H1 (cell line): ENCODE measurements at regions not wholly inside any gene's neighbourhood (a gene's known extent, or its start where the extent isn't known, plus 50 kb on each side); places are given as distances from the start of the nearest gene placed in this dataset.

Source experiments
- CTCF ChIA-PET: fragments of 300-600 bp; sonication (Branson Sonifier 250); formaldehyde crosslinking; loops from one replicate; lab custom pipeline; 2021; ENCODE audit not compliant: partially characterized antibody; lab: Charles Lee
- POLR2A ChIA-PET: fragments of 300-600 bp; sonication (Branson Sonifier 250); formaldehyde crosslinking; loops from one replicate; lab custom pipeline; 2021; ENCODE audit warnings: inconsistent platforms; ENCODE audit not compliant: partially characterized antibody; lab: Charles Lee
- DNase-seq, 2 experiments: peaks; one replicate each; pipeline versions ENCODE4 v3.0.0 to v3.0.0-alpha.2; 2010 to 2022; ENCODE audit warnings: low spot score in 2 of 2, low read depth in 1 of 2, mixed read lengths in 1 of 2
- FAIRE-seq: peaks from 2 replicates; lab custom pipeline; 2011; peaks lifted over from hg19 to GRCh38; lab: Jason Lieb, UNC
- H2AFZ ChIP-seq: 2 replicates; pipeline ENCODE4 v1.8.1; 2012; ENCODE audit warnings: low read length, inconsistent platforms
- H2AK5ac ChIP-seq: 2 replicates; pipeline ENCODE4 v1.6.1; 2013; ENCODE audit warnings: low read depth, low read length
- H2BK120ac ChIP-seq: replicated peaks from 2 replicates; pipeline ENCODE3; 2013; ENCODE audit warnings: low read depth, low read length, inconsistent platforms
- H2BK12ac ChIP-seq: 2 replicates; pipeline ENCODE4 v1.6.1; 2013; ENCODE audit warnings: low read depth, low read length
- H2BK15ac ChIP-seq: 2 replicates; pipeline ENCODE4 v1.6.1; 2013; ENCODE audit warnings: low read length
- H2BK20ac ChIP-seq: 2 replicates; pipeline ENCODE4 v1.6.1; 2013; ENCODE audit warnings: low read length
- H2BK5ac ChIP-seq: 2 replicates; pipeline ENCODE4 v1.6.1; 2013; ENCODE audit warnings: low read depth, low read length
- H3K14ac ChIP-seq: 2 replicates; pipeline ENCODE4 v1.6.1; 2013; ENCODE audit warnings: inconsistent platforms; ENCODE audit not compliant: insufficient read length
- H3K18ac ChIP-seq: 2 replicates; pipeline ENCODE4 v1.6.1; 2013; ENCODE audit warnings: low read length; ENCODE audit errors: extremely low read depth
- H3K23ac ChIP-seq: 2 replicates; pipeline ENCODE4 v1.6.1; 2013; ENCODE audit warnings: inconsistent platforms; ENCODE audit not compliant: insufficient read length
- H3K23me2 ChIP-seq: 2 replicates; pipeline ENCODE4 v1.6.1; 2013; ENCODE audit warnings: low read depth, low read length
- H3K27ac ChIP-seq: 2 replicates; pipeline ENCODE4 v1.6.1; 2011; ENCODE audit warnings: low read depth, low read length, inconsistent platforms
- H3K27me3 ChIP-seq, 4 experiments: replicated peaks in 1 of 4; 1 replicate in 1 of 4; 2 replicates in 3 of 4; pipeline versions ENCODE4 v1.6.1 to v1.8.1; 2011 to 2013; ENCODE audit warnings: low read length in 3 of 4, mild to moderate bottlenecking in 3 of 4, inconsistent platforms in 2 of 4, mixed read lengths in 2 of 4, moderate library complexity in 1 of 4; ENCODE audit not compliant: control insufficient read depth in 3 of 4, insufficient read depth in 3 of 4; ENCODE audit errors: extremely low read depth in 1 of 4
- H3K36me3 ChIP-seq, 4 experiments: 2 replicates each; pipeline versions ENCODE4 v1.6.1 to v1.8.1; 2011 to 2013; ENCODE audit warnings: mild to moderate bottlenecking in 4 of 4, low read length in 3 of 4, moderate library complexity in 2 of 4, control low read depth in 1 of 4, inconsistent platforms in 1 of 4; ENCODE audit not compliant: insufficient read depth in 4 of 4, control insufficient read depth in 2 of 4
- H3K4ac ChIP-seq: replicated peaks from 2 replicates; pipeline ENCODE3; 2013; ENCODE audit warnings: low read length, low read depth, mixed read lengths, inconsistent platforms; ENCODE audit not compliant: insufficient read length
- H3K4me1 ChIP-seq, 4 experiments: replicated peaks in 1 of 4; 1 replicate in 1 of 4; 2 replicates in 3 of 4; pipeline versions ENCODE4 v1.6.1 to v1.8.1; 2011 to 2013; ENCODE audit warnings: low read length in 3 of 4, inconsistent platforms in 2 of 4, mixed read lengths in 1 of 4; ENCODE audit not compliant: insufficient read depth in 4 of 4, control insufficient read depth in 3 of 4
- H3K4me2 ChIP-seq, 2 experiments: 2 replicates each; pipeline versions ENCODE4 v1.6.1 to v1.8.1; 2011 to 2013; ENCODE audit warnings: low read depth in 2 of 2, low read length in 2 of 2, control low read depth in 1 of 2, inconsistent platforms in 1 of 2, mild to moderate bottlenecking in 1 of 2; ENCODE audit not compliant: insufficient read depth in 1 of 2
- H3K4me3 ChIP-seq, 4 experiments: fragments of 200-600, 300-600 bp in 1 of 4; sonication (generic), shearing (Covaris generic), sonication (Bioruptor Twin) in 1 of 4; 2 replicates each; pipeline versions ENCODE4 v1.5.1 to v1.8.1; 2011 to 2016; ENCODE audit warnings: low read length in 4 of 4, low read depth in 3 of 4, control low read depth in 2 of 4, inconsistent platforms in 2 of 4, mild to moderate bottlenecking in 2 of 4, mixed read lengths in 1 of 4, moderate library complexity in 1 of 4; ENCODE audit not compliant: insufficient read depth in 2 of 4; ENCODE audit errors: extremely low read depth in 1 of 4
- H3K56ac ChIP-seq: replicated peaks from 2 replicates; pipeline ENCODE3; 2013; ENCODE audit warnings: low read depth, mild to moderate bottlenecking, mixed read lengths, low read length, inconsistent platforms; ENCODE audit not compliant: insufficient read length
- H3K79me1 ChIP-seq: 2 replicates; pipeline ENCODE4 v1.6.1; 2013; ENCODE audit warnings: low read depth, low read length, control low read depth
- H3K79me2 ChIP-seq, 2 experiments: 2 replicates each; pipeline versions ENCODE4 v1.6.1 to v1.8.1; 2012 to 2013; ENCODE audit warnings: low read length in 2 of 2, mild to moderate bottlenecking in 2 of 2, inconsistent platforms in 1 of 2; ENCODE audit not compliant: insufficient read depth in 2 of 2, control insufficient read depth in 1 of 2
- H3K9ac ChIP-seq, 4 experiments: replicated peaks in 1 of 4; 1 replicate in 1 of 4; 2 replicates in 3 of 4; pipeline versions ENCODE4 v1.6.1 to v1.8.1; 2011 to 2013; ENCODE audit warnings: low read depth in 3 of 4, low read length in 3 of 4, control low read depth in 2 of 4, mild to moderate bottlenecking in 2 of 4, moderate library complexity in 2 of 4, inconsistent platforms in 1 of 4; ENCODE audit errors: extremely low read depth in 1 of 4
- H3K9me3 ChIP-seq, 2 experiments: 2 replicates each; pipeline versions ENCODE4 v1.6.1 to v1.8.1; 2012 to 2013; ENCODE audit warnings: mild to moderate bottlenecking in 2 of 2, moderate library complexity in 2 of 2, control low read depth in 1 of 2, inconsistent platforms in 1 of 2, low read depth in 1 of 2, low read length in 1 of 2, mixed read lengths in 1 of 2; ENCODE audit not compliant: insufficient read depth in 2 of 2
- H4K20me1 ChIP-seq, 2 experiments: replicated peaks in 1 of 2; 2 replicates each; pipeline versions ENCODE3 to v1.8.1; 2011 to 2013; ENCODE audit warnings: inconsistent platforms in 2 of 2, low read length in 2 of 2, mild to moderate bottlenecking in 1 of 2; ENCODE audit not compliant: insufficient read depth in 2 of 2, control insufficient read depth in 1 of 2
- H4K5ac ChIP-seq: 2 replicates; pipeline ENCODE4 v1.6.1; 2013; ENCODE audit warnings: low read length, low read depth, mixed read lengths, inconsistent platforms; ENCODE audit not compliant: insufficient read length
- H4K8ac ChIP-seq: 2 replicates; pipeline ENCODE4 v1.8.0; 2013; ENCODE audit warnings: mild to moderate bottlenecking, moderate library complexity, low read length, inconsistent platforms; ENCODE audit not compliant: insufficient read depth; ENCODE audit errors: extremely low read depth
- H4K91ac ChIP-seq: replicated peaks from 2 replicates; pipeline ENCODE3; 2013; ENCODE audit warnings: low read length, mixed read lengths, inconsistent platforms; ENCODE audit not compliant: insufficient read length
- BACH1 ChIP-seq: IDR thresholded peaks from 2 replicates; pipeline ENCODE4 v1.6.1; 2012; ENCODE audit warnings: low read length, improper control_type of control experiment
- CEBPB ChIP-seq: IDR thresholded peaks from 2 replicates; pipeline ENCODE4 v1.6.1; 2012; ENCODE audit warnings: low read depth, low read length
- CHD2 ChIP-seq: IDR thresholded peaks from 2 replicates; pipeline ENCODE4 v1.6.1; 2012; ENCODE audit warnings: low read length, improper control_type of control experiment
- EGR1 ChIP-seq: IDR thresholded peaks from 2 replicates; pipeline ENCODE4 v1.6.1; 2011; ENCODE audit warnings: low read depth, low read length, borderline replicate concordance
- GTF2F1 ChIP-seq: IDR thresholded peaks from 2 replicates; pipeline ENCODE4 v1.6.1; 2012; ENCODE audit warnings: low read depth, low read length, improper control_type of control experiment, borderline replicate concordance
- HDAC2 ChIP-seq, 2 experiments: fragments of 300-600 bp in 1 of 2; sonication (generic) in 1 of 2; IDR thresholded peaks; 2 replicates each; pipeline ENCODE4 v1.6.1; 2011 to 2012; ENCODE audit warnings: low read depth in 2 of 2, low read length in 2 of 2, mild to moderate bottlenecking in 2 of 2, moderate library complexity in 2 of 2, borderline replicate concordance in 1 of 2, inconsistent platforms in 1 of 2
- SIN3A ChIP-seq, 2 experiments: IDR thresholded peaks in 1 of 2; conservative IDR thresholded peaks in 1 of 2; 2 replicates each; pipeline ENCODE4 v1.6.1; 2011 to 2012; ENCODE audit warnings: low read length in 2 of 2, improper control_type of control experiment in 1 of 2, low read depth in 1 of 2, mild to moderate bottlenecking in 1 of 2
- SUZ12 ChIP-seq: fragments of 200-600 bp; sonication (generic); IDR thresholded peaks from 2 replicates; pipeline ENCODE4 v1.6.1; 2012; ENCODE audit warnings: mild to moderate bottlenecking, inconsistent platforms, low read length, moderate library complexity, mixed read lengths
- TAF7 ChIP-seq: optimal IDR thresholded peaks from 2 replicates; pipeline ENCODE3; 2011; ENCODE audit warnings: low read depth, mild to moderate bottlenecking, inconsistent platforms, low read length, moderate library complexity, borderline replicate concordance
- WGBS, 2 experiments: shearing (Covaris generic) in 1 of 2; methylation state at CpG; one replicate each; pipeline versions ENCODE4 v1.1.6 to v1.1.7; 2013 to 2015; ENCODE audit warnings: low lambda C conversion rate in 2 of 2, mixed read lengths in 2 of 2, inconsistent platforms in 1 of 2, low coverage in 1 of 2, missing lambda C conversion rate in 1 of 2; ENCODE audit not compliant: insufficient replicate concordance in 2 of 2, insufficient coverage in 1 of 2, insufficient read length in 1 of 2; ENCODE audit errors: extremely low coverage in 1 of 2, missing lambda C conversion rate in 1 of 2; 5-methylcytosine and 5-hydroxymethylcytosine counted together

DNA sequence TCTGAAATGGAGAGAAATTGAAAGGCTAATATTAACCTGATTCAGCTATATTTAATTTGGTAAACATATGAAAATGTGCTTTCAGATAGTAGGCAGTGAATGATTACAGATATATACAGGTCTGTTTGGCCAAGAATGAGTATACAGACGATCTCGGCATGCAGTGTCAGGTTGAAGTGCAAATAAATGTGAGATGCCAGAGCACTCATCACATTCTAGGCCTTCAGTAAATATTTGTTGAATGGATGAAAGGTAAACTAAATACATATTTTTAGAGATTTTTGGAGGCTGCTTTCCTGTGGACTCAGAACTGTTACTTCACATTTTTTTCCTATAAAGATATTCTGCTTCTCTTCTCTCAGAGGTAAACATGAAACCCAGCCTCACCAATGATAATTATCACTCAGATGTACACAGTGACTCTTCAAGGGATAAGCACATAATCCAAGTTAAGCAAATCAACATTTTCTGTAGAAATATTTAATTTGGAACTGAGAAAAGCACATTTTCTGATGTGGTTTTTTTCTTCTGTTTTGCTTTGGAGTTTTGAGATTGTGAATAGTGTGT lies 702.9 kb downstream of the BRINP3 start:
- H3K18ac ChIP-seq: no peak overlapping the region
- no peak overlapping the region for H2BK20ac ChIP-seq
- no peaks in the 10 kb centered on the region for H3K27me3 ChIP-seq
- no peaks in the 10 kb centered on the region for H3K23me2 ChIP-seq
- DNase-seq: no peak
- no peak overlapping the region for H2BK12ac ChIP-seq
- no peaks in the 10 kb centered on the region for H3K36me3 ChIP-seq
- no peak overlapping the region for H2AFZ ChIP-seq
- H4K91ac ChIP-seq: no peak overlapping the region
- no peak for TF ChIP-seq SIN3A (conservative IDR thresholded peaks at IDR 0.05 in 1 of 2, IDR thresholded peaks at IDR 0.05 in 1 of 2; ENCODE audit: low read depth in 1 of 2, low read length in 2 of 2)
- no peak for TF ChIP-seq GTF2F1
- no peak for TF ChIP-seq HDAC2 (IDR thresholded peaks at IDR 0.05; ENCODE audit: borderline replicate concordance in 1 of 2, low read depth in 2 of 2, low read length in 2 of 2)
- no peak for TF ChIP-seq SUZ12
- TF ChIP-seq CHD2: no peak
- no peak for TF ChIP-seq EGR1
- TF ChIP-seq CEBPB: no peak
- TF ChIP-seq BACH1: no peak
- TF ChIP-seq TAF7: no peak
- no peak overlapping the region for H2BK120ac ChIP-seq
- WGBS, 2 experiments: 76% methylated on average over 2 of the region's 2 CpGs; no CpG with 5 or more reads in 1 of the 2 experiments
- no peaks in the 10 kb centered on the region for H3K79me2 ChIP-seq
- H3K9ac ChIP-seq: no peak overlapping the region
- no peak overlapping the region for H2BK15ac ChIP-seq
- H3K4ac ChIP-seq: no peak overlapping the region
- H3K4me1 ChIP-seq: no peaks in the 10 kb centered on the region
- ChIA-PET POLR2A (no interaction called here), CTCF (no interaction called here)
- H3K14ac ChIP-seq: no peak overlapping the region
- H4K5ac ChIP-seq: no peak overlapping the region
- no peak overlapping the region for H4K8ac ChIP-seq
- H3K4me2 ChIP-seq: no peak overlapping the region
- H3K9me3 ChIP-seq: no peaks in the 10 kb centered on the region
- H3K56ac ChIP-seq: no peak overlapping the region
- H2AK5ac ChIP-seq: no peak overlapping the region
- H3K79me1 ChIP-seq: no peaks in the 10 kb centered on the region
- H3K27ac ChIP-seq: no peak overlapping the region
- H2BK5ac ChIP-seq: no peak overlapping the region
- H4K20me1 ChIP-seq: no peaks in the 10 kb centered on the region
- no peak overlapping the region for H3K23ac ChIP-seq
- FAIRE-seq: no peak
- no peak overlapping the region for H3K4me3 ChIP-seq
